ENCODE measurements at regions not wholly inside any gene's neighbourhood (a gene's known extent, or its start where the extent isn't known, plus 50 kb on each side); places are given as distances from the start of the nearest gene placed in this dataset.
"Not testable (repeated sequence)": the region's sequence is repeated elsewhere in the genome, so short reads cannot be mapped to it uniquely, and the experiment has no call there.

- DNase-seq: no peak
These were observed 52.0 kb downstream of the ZC3H11B start for GRCh38 chr1:219560856-219561255.

- DNase-seq: no peak
These were observed 53.0 kb downstream of the ZC3H11B start for GRCh38 chr1:219559899-219560298.

- peak; percentile 8 for DNase-seq
These were observed 57.1 kb downstream of the ZC3H11B start for GRCh38 chr1:219555806-219556205.

GRCh38 chr1:219555031-219555692 is 57.7 kb downstream of the ZC3H11B start:
- DNase-seq: no peak

GRCh38 chr1:219553934-219554502 is 58.9 kb downstream of the ZC3H11B start:
- DNase-seq: no peak

- DNase-seq: no peak
These were observed 62.7 kb downstream of the ZC3H11B start for GRCh38 chr1:219550201-219550600.

- no peak for DNase-seq
These were observed 63.7 kb downstream of the ZC3H11B start for GRCh38 chr1:219549215-219549614.

GRCh38 chr1:219548386-219548785 is 64.5 kb downstream of the ZC3H11B start:
- no peak for DNase-seq

- DNase-seq: not testable (repeated sequence)
These were observed 67.1 kb downstream of the ZC3H11B start for GRCh38 chr1:219545756-219546155.

- DNase-seq: no peak
These were observed 68.6 kb downstream of the ZC3H11B start for GRCh38 chr1:219544163-219544846.

GRCh38 chr1:219542828-219543518 is 69.9 kb downstream of the ZC3H11B start:
- DNase-seq: peak; percentile 16

GRCh38 chr1:219541946-219542345 is 71.0 kb downstream of the ZC3H11B start:
- DNase-seq: no peak

- no peak for DNase-seq
These were observed 73.2 kb downstream of the ZC3H11B start for GRCh38 chr1:219539645-219540254.

- no peak for DNase-seq
These were observed 74.0 kb downstream of the ZC3H11B start for GRCh38 chr1:219538886-219539285.

- no peak for DNase-seq
These were observed 75.7 kb downstream of the ZC3H11B start for GRCh38 chr1:219537223-219537631.

- no peak for DNase-seq
These were observed 76.9 kb downstream of the ZC3H11B start for GRCh38 chr1:219536038-219536437.

- no peak for DNase-seq
These were observed 77.9 kb downstream of the ZC3H11B start for GRCh38 chr1:219534991-219535390.

- no peak for DNase-seq
These were observed 79.6 kb downstream of the ZC3H11B start for GRCh38 chr1:219533280-219533679.

GRCh38 chr1:219529116-219529515 is 83.8 kb downstream of the ZC3H11B start:
- DNase-seq: no peak

GRCh38 chr1:219528633-219529032 is 84.3 kb downstream of the ZC3H11B start:
- DNase-seq: no peak

- no peak for DNase-seq
These were observed 84.9 kb downstream of the ZC3H11B start for GRCh38 chr1:219527994-219528393.

- no peak for DNase-seq
These were observed 86.8 kb downstream of the ZC3H11B start for GRCh38 chr1:219526074-219526473.

- no peak for DNase-seq
These were observed 89.5 kb downstream of the ZC3H11B start for GRCh38 chr1:219523411-219523810.

Measured in dermis blood vessel endothelial cell (primary cell).